ENCODE measurements at regions not wholly inside any gene's neighbourhood (a gene's known extent, or its start where the extent isn't known, plus 50 kb on each side); places are given as distances from the start of the nearest gene placed in this dataset.

DNA sequence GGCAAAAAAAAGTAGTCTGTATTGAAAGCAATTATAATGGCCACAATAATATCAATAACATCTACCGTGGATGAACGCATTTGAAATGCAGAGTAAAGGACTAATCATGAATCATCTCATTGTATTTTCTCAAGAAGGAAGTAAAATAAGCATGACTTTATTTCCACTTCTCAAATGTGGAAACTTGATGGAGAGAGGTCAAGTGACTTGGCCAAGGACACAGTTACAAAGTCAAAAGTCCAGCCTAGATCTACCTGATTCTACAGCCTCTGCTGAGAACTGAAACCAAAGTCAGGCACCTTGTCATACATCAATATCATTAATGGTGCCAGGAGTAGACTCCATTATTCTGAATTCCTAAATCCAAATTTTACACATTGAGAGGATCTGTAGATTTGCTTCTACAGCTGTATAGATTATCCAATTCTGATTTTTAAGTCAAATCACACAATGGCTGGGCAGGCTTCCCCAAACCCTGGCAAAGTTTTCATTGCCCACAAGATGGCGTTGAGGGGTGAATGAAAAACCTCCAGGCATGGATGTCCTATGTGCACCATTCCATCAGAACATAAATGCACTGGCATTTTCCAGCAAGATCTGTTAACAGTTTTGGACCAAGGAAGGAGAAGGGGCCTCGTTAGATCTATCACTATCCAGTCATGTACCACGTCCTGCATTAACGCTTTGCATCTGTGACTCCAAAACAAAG is 423.1 kb downstream of the MAFB start:
- peak; percentile 59 for DNase-seq

DNA sequence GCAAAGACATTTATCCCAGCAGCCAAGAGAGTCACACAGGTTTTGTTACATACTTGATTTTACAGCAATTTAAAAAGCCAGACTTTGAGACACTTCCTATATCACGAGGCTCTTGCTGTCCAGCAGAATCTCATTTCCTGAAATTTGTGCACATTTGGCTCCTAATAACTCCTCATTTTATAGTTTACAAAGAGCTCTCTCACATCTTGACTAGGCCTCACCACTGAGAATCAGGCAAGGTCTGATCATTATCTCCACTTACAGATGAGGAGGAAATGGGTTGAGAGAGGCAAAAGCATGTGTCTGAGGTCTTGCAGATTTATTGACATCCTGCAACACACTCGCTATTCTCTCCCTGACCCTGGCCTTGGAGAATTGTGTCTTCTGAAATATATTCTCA is 426.8 kb downstream of the MAFB start:
- DNase-seq = no peak

DNA sequence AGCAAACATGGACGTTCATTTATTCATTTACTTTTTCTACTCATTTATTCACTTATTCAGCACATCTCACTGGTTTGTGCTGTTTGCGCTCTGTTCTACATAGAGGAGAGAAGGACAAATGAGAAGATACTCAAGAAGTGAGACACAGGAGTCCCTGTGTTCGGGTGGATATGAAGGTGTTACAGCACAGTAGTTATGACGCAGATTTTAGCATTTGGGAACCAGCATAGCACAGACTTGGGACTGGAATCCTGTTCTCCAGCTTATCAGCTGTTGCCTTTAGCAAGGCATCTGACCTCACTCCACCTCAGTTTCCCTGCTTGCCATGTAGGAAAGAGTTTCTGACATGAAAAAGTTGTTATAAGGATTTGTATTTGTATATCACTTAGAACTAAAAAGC is 430.1 kb downstream of the MAFB start:
- DNase-seq = no peak

DNA sequence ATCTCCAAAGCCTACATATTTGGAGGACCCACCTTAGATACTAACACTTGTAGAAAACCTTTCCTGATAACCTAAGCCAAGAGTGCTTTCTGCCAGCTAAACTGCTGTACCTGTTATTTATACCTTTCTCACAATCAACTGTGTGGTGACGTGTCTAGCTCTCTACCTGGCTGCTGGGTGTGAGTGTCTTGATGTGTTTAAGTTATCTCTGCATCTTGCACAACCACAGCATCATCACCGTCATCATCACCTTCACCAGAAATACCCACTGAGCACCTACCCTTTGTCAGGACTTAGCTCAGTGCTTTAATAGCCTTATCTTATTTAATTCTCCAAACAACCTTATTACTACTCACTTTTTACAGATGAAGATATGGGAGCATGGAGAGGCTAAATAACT is 431.3 kb downstream of the MAFB start:
- no peak for DNase-seq

DNA sequence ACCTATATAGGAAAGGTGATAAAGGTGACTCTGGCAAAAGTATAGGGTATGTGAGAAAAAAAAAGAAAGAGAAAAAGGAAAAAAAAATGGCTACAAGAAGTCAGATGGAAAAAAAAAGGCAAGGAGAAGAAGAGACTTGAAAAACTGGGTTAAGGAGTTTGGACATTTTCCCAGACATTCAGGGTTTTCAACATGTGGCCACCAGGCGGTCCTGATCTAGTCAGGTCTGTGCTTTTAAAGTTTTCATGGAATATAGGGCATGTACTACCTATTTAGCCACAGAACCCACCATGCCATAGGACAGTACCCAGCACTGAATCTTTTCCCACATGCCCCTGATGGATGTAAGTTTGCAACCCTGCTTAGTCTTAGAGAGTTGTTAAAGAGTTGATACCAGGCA is 433.7 kb downstream of the MAFB start:
- DNase-seq = no peak

DNA sequence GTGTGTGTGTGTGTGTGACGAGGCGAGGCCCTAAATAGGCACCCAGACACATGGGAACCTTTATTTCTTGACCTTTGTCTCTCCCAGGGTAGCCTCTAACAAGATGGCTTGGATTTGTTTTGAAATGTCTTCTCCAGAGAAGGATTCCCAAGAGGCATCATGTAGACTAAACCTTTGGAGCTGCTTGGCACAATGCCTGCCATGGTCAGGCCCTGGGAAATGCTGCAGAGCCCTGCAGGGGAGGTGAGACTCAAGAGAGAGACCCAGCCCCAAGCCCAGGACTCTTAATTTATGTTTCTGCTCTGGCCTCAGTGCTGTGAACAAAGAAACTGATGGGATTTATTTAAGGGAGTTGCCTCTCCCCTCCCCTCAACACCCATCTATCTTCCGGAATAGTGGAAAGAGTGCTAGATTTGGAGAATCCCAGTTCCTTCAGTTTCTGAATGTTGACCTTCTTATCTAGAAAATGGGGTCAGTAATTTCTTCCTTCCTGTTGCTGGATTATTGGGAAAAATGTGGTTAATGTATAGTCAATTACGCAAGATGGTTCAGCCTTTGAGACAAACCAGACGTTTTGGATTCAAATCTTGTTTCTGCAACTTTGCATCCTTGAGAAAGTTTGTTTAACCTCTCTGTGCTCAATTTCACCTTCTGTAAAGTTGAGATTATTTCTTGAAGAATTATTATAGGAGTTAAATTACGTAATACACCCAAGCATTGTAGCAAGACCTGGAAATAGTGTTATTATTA is 434.8 kb downstream of the MAFB start:
- no peak for DNase-seq

DNA sequence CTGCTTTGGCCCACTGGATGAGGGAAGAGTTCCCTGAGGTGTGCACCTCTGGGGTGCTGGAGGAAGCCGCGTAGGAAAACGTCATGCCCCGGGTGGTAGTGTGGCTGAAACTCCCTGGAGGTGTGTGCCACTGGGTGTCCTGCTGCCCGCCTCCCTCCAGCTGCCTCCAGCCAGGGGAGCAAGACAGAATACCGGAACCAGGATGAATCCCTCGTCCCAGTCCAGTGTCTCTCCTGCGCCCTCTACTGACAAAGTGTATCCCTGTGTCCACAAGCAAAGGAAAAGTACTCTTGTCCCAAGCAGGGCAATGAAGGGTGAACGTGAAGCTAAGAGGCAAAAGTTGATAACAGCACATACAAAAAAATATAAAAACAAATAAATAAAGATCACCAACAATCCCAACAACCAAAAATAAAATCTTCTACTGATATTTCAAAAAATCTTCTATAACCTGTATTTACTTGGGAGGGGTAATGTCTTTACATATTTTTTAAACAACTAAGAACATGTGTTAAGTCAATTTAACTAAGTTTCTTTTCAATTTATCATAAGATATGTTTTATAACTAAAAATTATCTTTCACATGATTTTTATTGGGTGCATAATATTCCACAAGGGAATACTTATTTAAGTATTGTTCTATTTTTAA is 437.6 kb downstream of the MAFB start:
- DNase-seq = no peak

DNA sequence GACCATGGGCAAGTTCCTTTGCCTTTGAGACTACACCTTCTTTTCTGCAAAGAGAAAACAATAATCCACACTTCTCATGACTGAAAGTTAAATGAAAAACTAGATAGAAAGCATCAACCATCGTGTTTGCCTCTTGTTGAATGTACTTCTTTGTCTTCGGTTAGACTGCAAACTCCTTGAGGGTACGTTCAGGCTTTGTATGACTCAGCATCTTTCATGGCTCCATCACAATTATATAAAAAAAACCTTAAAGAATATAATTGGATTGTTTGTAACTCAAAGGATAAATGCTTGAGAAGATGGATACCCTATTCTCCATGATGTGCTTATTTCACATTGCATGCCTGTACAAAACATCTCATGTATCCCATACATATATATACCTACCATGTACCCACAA is 439.2 kb downstream of the MAFB start:
- no peak for DNase-seq

DNA sequence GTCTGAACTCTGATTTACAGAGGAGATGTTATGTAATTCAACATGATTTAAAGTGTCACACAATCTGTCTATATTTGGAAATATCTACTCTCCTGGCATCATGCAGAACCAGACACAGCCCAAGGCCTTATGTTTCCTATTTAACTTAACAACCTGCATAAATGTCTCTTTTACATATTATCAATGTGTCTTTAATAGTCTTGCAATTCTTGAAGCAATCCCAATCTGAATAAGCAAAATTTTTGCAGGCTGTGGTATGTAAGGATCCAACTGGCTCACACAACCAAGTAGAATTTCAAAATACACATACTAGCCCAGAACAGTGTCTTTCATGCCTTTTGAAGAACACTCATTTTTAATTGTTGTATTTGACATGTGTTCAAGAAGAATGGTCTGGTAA is 443.2 kb downstream of the MAFB start:
- no peak for DNase-seq

DNA sequence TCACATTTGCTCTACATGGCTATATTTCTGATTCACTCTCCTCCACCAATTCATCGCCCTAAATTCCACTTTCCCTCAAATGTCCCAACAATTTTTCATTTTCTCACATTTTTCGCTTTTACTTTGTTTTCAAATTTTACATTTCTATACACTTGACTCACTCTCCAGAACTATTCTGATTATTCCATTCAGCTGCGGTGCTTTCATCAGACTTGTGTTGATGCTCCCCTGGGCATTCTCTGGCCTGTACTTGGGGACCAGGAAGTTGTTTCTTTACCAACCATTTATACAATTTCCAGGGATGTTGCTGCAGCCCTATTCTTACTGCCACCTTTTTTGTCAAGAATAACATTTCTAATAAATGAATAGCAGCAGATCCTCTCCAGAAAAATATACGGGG is 444.8 kb downstream of the MAFB start:
- no peak for DNase-seq

DNA sequence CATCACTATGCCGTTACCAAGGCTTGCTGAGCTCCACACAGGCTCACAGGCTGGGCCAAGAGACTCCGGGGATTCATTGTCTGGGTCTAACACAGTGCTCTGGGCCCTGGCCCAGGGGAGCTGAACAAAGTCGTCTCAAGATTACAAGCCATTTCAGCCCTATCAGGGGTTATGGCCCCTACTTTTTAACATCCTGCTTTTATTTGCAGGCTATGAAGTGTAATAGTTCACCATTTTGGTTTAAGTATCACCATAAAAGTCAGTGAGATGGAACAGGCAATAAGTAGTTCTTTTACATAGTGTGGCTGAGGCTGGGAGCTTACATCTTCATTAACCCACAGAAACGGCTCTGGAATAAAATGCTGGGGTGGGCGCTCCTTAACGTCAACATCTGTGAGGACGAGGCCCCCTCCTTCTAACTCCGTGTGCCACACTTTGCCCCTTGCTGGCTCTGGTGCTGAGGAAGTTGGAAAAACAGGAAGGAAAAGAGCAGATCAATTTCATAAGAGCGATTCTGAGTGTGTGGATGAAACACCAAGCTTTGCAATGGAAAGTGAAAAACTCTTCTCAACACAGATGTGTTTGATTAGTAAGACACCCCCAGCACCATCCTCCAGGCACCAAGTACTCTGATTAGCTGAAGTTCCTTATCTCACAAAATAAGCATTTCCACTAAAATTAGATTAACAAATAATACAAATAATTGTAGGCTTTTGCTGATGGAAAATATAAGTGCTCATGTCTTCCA is 447.3 kb downstream of the MAFB start:
- no peak for DNase-seq

DNA sequence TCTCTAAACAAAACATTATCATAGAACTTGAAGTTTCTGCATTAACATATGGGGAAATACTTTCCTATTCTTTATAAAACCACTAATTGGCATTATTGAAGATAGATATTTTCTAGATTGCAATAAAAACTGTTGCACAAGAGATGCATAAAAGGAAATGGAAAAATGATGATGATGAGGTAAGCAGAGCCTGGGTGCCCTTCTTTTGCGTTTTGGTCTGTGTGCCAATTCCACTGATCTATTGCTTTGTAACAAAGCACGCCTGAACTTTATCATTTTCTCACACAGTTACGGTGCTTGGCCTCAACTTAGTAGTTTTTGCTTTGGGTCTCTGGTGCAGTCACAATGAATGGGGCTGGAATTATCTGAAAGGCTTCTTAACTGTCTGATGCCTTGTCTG is 450.5 kb downstream of the MAFB start:
- no peak for DNase-seq

DNA sequence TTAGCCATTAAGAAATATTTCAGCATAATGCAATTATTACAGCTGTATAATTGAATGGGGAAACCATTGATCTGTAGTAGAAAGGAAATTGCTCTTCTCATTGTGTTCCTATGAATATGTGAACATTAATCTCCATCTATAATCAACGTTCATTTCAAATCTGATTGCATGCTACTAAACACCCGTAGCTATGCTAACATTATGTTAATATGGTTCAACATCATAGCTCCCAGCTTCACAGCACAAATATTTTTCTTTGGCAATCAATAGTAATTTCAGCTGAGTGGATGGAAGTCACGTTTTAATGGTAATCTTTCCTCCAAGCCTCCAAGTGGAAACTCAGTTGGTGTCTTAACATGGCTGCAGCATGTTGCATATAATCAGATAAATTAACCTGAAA is 454.4 kb downstream of the MAFB start:
- no peak for DNase-seq

DNA sequence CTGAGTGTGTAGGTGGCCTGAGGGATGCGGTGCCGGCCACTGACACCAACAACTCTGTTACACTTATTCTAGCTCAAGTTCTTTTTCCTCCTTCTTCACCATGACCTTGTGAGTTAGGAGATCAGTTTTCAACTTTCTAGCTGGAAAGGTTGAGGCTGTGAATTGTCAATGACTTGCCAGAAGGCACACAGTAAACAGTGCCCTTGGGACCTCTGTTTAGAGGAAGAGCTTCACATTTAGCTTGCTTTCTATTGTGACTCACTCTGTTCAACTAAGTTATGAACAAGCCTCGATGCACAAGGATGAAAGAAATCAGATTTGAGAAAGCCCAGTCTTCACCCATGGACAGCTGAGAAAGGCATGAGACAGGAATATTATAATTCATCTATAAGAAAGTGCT is 455.6 kb downstream of the MAFB start:
- DNase-seq = no peak

DNA sequence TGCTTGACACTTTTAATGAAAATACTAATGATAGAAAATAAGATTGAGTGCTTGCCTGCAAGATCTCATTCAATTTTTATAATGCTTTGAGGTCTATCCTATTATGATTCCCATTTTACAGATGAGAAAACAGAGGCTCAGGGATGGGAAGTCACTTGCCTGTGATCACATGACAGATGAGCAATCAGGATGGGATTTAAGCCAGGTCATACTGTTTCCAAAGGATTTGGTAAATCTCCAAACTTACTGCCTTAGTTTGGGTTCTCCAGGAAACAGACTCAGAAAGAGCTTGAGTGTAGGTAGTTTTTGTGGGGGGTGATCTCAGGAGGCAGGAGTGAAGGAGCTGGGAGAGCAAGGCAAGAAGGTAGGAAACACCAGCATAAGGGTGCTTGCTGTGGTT is 456.3 kb downstream of the MAFB start:
- DNase-seq = no peak

DNA sequence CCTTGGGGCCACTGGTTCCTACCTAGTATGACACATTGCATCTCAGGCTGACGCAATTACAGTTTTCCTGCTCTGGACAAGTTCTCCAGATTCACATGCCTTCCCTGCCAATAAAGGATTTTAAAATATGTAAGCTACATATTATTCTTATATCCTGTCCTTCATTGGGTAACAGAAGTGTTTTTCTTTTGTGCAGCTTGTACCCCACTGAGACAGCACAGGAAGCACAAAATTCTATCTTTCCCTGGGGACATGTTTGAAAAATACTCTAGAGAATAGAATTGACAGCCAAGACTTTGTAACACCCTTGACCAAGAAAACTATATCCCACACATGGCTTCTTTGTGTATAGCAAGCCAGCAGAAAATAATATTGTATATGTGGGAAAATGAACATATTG is 456.8 kb downstream of the MAFB start:
- DNase-seq = no peak

DNA sequence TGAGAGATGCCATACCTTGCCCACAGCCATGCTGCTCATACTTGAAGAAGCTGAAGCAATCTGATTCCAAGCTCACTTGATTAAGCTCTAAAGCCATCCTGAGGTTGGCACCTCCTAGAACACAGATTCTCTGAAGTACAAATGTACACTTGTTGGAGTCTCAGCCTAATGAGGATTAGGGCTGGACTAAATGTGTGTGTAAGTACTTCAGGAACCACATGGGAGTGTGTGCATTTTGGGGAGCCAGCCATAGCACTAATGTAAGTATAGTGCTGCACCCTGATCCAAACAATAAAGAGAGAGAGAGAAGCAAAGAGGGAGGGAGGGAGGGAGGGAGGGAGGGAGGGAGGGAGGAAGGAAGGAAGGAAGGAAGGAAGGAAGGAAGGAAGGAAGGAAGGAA is 458.6 kb downstream of the MAFB start:
- no peak for DNase-seq

DNA sequence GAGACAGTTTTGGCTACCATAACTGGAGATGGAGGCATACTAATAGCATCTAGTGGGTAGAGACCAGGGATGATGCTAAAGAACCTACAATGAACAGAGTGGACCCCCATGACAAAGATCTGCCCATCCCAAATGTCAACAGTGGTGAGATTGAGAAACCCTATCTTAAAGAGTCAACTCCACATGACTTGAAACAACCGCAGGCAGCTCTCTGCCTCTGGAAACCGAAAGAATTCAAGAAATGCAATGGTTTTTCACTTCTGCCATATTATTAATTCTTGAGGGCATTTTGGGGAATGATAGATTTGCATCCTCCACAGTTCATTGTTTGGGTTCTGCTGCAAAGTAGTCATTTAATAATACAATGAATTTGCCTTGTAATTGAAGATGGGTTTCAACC is 463.4 kb downstream of the MAFB start:
- DNase-seq = no peak

DNA sequence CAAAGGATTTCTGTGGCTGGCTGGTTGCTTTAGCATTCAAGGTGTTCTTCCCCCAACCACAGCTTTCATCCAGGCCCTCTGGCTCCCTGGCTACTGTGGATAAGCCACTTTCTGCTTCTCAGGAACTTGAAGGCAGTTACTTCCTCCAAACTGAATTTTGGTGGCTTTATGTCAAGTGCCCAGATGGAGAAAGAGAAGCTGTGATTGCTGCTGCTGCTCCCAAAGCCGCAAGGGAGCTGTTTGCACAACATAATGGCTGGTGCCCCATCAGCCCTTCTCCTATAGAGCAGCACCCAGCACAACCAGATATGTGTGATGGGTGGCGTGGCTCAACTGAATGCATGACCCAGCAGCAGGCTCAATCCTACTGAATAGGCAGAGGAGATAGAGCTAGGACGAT is 465.2 kb downstream of the MAFB start:
- no peak for DNase-seq

DNA sequence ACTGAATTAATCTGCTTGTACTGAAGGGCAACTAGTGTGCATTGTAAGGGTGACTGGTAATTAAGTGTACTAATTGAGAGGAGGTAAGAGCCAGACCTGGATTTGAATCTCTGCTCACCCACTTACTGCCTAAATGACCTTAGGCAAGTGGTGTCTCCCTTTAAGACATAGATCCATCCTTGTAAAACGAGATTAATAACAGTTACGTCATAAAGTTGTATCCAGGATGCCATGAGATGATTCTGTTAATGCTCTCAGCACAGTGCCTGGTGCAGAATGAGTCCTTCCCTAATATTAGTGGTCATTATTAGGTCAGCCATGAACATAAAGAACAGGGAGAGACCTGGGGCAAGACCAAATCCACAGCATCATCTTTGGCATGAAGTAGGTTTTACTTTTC is 470.1 kb downstream of the MAFB start:
- DNase-seq = no peak

DNA sequence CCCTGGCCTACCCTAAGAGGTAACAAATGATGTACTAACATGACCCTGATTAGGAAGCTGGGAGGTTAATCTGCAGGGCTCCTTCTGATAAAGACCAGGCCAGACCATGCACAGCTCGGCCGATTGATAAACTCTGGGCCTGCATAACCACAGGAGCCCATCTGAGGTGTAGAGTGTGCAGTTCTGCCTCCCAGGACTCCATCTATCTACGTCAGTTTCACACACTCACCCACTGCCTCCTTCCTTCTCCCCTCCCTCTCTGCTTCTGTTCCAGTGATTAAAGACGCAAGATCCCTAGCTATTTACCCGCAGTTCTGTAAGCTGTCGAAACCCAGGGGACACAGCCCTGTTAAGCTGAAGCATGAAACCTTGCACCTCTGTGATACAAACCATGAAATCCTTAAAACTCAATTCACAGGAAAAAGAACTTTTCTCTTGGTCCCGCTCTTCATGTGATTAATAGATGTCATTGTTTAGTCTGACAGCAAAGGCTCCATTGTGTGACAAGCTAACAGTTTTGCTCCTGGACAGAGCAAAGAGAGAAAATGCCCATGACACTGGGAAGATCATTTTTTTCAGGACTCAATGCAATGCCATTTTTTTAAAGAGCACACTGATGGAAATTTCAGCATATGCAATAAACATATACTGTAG is 470.6 kb downstream of the MAFB start:
- no peak for DNase-seq

DNA sequence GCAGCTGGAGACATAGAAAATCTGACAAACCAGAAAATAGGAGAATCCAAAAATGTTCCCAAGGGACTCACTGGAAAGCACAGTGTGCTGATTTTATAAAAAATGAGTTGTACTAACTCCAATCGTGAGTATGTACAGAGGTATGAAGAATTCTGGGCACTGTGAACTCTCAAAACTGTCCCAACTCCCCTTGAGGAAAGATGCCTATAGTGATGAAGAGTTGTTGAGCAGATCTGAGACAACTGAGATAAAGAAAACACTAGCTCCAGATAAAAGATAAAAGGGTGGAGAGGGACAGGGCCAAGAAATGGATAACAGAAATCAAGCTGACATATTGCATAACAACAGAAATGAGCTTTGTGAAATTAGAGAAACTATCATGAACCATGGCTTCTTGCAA is 481.4 kb downstream of the MAFB start:
- no peak for DNase-seq

DNA sequence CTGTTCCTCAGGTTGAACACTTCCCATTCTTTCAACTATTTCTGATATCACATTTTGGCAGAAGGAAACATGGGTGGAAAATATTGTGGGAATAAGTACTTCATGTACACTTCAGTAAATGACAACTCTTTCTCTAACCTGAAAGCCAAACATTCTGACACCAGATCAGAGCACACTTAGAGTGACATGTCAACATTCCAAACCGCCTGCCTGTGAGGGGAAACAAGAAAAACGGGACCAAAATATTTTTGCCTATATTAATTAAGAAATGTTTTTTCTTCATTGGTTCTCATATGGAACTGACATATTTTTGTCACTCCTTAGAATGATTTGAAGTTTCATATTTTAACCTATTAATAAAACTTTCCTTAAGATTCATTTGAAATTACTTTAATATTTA is 483.1 kb downstream of the MAFB start:
- no peak for DNase-seq
